ENCODE measurements at regions not wholly inside any gene's neighbourhood (a gene's known extent, or its start where the extent isn't known, plus 50 kb on each side); places are given as distances from the start of the nearest gene placed in this dataset.

- DNase-seq (ENCODE audit: low read depth): no peak
These were observed 258.0 kb upstream of the SMARCA2 start for GRCh38 chr9:1757186-1757585.

DNA sequence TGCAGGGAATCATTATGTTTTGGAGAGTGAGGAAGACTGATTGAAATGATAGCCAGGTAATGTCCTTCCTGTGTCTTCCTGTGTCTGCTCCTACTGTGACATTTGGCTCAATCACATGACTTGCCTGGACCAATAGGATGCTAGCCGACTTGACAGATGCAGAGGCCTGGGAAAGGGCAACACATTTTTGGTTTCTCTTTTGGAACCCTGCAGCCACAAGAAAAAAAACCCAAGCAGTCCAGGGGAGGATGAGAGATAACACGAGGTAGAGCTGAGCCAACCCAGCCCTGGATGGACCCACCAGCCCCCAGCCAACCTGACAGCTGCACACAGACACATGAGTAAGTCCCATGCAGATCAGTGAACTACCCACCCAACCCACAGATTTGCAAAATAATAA is 256.1 kb upstream of the SMARCA2 start:
- no peak for DNase-seq (ENCODE audit: low read depth)

DNA sequence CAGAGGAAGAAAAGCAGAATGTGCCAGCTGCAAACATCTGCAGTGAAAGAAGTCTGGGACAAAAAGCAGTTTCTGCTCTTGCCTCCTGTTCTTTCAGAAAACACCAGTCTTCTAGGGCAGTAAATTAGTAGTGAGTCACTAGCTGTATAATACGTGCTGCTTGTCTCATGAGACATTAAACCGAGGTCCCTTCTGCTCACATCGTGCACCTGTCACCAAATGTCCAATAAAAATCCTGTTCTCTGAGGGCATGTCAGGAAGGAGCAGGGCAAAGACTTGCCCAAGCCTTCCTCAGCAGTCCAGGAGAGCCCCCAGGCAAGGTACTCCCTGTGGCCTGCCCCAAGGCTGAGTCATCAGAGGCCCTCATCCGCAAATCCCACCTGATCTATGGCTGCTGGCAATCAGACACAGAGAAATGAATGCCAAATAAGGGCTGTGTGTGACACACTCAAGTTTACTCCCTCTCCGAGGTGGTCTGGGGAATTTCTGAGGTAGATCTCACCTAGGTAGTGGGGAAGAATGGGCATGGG is 255.3 kb upstream of the SMARCA2 start:
- no peak for DNase-seq (ENCODE audit: low read depth)

- DNase-seq (ENCODE audit: low read depth): no peak
These were observed 253.3 kb upstream of the SMARCA2 start for GRCh38 chr9:1761807-1762206.

- no peak for DNase-seq (ENCODE audit: low read depth)
These were observed 249.1 kb upstream of the SMARCA2 start for GRCh38 chr9:1766042-1766441.

- no peak for DNase-seq (ENCODE audit: low read depth)
These were observed 246.6 kb upstream of the SMARCA2 start for GRCh38 chr9:1768561-1768960.

DNA sequence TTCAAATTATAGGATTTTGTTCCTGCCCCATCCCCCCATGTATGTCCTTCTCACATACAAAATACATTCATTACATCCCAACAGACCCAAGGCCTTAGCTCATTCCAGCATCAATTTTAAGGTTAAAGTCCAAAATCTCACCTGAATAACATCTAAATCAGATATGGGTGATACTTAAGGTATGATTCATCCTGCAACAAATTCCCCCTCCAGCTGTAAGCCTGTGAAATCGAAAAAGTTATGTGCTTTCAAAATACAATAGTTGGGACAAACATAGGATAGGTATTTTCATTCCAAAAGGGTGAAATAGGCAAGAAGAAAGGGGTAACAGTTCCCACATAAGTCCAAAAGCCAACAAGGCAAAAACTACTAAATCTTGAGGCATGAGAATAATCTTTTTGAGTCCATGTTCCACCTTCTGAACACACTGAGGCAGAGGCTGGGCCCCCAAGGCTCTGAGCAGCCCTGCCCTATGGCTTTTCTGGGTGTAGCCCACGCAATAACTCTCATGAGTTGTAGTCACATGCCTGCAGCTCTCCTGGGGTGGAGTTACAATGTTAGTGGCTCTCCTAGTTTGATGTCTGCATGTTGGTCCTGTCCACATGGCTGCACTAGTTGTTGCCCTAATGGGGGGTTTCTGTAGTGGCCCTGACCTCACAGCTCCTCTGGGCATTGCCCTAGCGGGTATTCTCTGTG is 243.9 kb upstream of the SMARCA2 start:
- DNase-seq (ENCODE audit: low read depth): no peak

DNA sequence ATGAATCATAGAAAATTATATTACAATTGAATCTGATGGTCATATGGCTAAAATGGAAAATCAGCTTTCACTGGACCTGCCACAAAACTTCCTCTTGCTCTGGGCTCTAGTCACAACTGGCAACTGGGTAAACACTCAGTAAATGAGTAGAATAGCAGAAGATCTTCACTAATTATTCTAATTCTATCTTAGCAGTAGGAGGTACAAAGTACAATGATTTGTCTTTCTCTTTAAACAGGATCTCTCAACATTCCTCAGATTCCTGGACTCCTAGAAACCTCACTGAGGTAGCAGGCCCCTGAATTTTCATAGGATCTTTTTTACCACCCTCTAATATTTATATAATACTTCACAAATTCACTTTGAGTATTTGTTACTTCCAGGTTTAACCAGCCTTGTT is 239.9 kb upstream of the SMARCA2 start:
- DNase-seq (ENCODE audit: low read depth): no peak

DNA sequence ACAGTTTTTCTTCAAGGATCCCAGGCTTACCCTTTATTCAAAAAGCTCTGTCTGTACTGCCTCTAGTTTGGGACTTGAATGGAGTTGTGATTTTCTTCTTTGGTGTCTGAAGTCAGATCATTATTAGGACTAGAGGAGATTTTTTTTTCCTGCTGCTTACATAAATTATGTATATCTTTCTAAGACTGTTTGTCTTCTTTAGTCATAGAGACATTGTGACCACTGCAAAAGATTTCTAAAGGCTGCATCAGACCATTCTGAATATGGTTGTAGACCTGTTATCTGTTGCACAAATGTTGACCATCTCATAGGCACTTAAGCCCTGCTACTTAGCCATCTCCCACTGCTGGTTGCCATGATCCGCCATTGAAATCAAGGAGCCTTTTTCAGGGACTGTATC is 238.5 kb upstream of the SMARCA2 start:
- DNase-seq (ENCODE audit: low read depth): no peak

DNA sequence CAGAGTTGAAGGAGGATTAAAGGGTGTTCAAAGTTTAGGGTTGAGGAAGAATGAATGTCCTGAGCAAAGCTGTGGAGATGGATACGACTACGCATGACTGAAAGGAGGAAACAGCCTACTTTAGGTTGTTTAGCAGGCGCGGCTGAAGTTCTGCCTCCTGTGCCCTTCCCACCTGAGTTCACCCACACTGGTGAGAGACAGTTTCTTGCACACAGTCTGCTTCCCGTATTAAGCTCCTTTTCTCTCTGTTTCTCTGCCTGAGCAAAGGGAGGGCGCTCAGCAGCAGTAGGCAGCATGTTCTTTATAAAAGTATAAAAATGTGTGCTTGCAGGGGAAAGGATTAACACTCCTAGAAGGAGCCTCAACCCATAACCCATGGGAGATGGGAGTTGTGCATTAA is 224.0 kb upstream of the SMARCA2 start:
- no peak for DNase-seq (ENCODE audit: low read depth)

- DNase-seq (ENCODE audit: low read depth): no peak
These were observed 220.4 kb upstream of the SMARCA2 start for GRCh38 chr9:1794547-1795270.

GRCh38 chr9:1804128-1804865 is 210.8 kb upstream of the SMARCA2 start:
- DNase-seq (ENCODE audit: low read depth): no peak

DNA sequence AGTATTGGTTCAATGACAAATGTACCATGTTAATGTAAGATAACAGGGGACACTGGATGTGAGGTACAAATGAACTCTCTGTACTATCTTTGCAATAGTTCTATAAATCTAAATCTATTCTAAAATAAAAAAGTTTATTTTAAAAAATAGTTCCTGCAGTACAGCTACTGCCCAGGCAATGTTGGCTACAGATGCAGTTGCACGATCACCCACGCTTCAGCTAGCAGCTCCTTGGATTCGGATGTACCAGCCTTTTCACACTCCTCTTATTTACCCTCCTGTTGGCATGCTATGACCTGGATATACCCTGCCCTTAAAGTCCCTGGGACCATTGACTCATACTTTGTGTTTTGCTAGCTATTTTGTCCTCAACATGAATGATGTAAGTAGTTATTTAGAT is 185.4 kb upstream of the SMARCA2 start:
- DNase-seq (ENCODE audit: low read depth): no peak

- no peak for DNase-seq (ENCODE audit: low read depth)
These were observed 182.2 kb upstream of the SMARCA2 start for GRCh38 chr9:1832960-1833359.

- peak; percentile 5 for DNase-seq (ENCODE audit: low read depth)
These were observed 177.6 kb upstream of the SMARCA2 start for GRCh38 chr9:1837453-1838084.

- no peak for DNase-seq (ENCODE audit: low read depth)
These were observed 175.2 kb upstream of the SMARCA2 start for GRCh38 chr9:1839909-1840308.

DNA sequence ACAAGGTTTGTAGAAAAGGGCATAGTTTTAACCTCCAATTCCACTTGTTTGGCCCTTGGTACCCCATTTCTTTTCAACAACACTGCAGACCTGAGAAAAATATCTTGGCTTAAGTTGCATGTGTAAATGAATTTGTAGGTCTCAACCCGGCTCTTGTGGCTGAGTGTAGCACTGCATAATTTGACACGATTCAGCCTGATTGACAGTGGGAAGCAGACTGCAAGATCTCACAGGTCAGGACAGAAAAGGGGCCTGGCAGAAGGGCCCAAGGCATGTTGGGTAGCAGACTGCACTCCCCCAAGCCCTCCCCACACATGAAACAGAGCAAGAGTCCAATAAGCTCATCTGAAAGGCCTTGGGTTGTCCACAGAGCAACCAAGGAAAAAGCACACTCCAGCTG is 169.7 kb upstream of the SMARCA2 start:
- no peak for DNase-seq (ENCODE audit: low read depth)

DNA sequence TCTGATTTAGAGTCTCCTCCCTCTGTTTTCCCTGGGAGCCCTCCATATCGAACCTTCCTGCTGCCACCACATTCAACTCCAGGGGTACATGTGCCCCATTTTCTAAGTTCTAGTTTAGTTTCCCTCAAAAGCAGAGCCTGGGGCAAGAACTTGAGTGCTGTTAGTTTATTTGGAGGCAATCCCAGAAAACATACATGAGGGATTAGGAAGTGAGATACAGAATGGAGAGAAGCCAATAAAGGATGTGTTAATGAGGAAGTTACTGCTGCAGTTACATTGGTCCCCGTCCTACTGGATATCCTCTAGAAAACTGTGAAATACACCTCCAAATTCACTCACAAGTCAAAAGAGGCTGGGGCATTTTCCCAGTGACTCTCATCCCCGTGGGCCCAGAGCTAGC is 159.4 kb upstream of the SMARCA2 start:
- DNase-seq (ENCODE audit: low read depth): no peak

DNA sequence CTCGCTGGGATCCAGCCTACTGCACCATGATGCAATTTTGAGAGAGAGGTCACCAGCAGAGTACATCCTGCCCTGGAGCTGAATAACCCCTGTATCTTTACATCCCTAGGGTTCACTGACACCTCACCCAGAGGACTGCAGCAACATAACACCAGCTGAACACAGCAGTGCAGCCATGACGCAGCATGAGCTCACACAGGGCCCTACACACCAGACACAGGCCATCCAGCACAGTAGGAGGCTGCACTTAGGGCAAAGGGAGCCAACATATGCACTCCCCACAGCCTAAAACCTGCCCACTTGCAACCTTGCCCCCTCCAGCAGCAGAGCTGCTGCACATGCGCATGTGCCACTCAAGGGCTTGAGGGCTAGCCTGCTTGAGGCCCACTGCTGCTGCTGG is 157.3 kb upstream of the SMARCA2 start:
- DNase-seq (ENCODE audit: low read depth): no peak

DNA sequence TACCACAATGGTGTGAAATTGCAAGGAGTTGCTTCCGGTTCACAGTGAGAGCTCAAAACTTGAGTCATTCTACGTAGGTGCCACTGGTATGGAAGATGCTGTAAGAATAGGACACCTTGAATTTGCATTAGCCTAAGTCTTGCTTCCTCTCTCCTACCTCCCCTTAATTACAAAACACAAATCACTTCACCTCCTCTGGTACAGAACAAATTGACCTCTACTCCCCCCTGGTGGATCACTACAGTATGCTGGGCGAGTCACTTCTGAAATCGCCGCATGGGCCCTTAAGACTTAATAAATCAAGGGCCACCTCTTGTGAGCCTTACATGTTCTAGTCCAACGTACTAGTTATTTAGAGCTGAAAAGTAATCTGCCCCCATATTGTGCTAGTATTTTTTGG is 145.3 kb upstream of the SMARCA2 start:
- no peak for DNase-seq (ENCODE audit: low read depth)

GRCh38 chr9:1870915-1871314 is 144.2 kb upstream of the SMARCA2 start:
- DNase-seq (ENCODE audit: low read depth): no peak

GRCh38 chr9:1871626-1872419 is 143.3 kb upstream of the SMARCA2 start:
- DNase-seq (ENCODE audit: low read depth): no peak

Measured in CMK (cell line).